HL-60 (cell line): ENCODE measurements at regions not wholly inside any gene's neighbourhood (a gene's known extent, or its start where the extent isn't known, plus 50 kb on each side); places are given as distances from the start of the nearest gene placed in this dataset.

Experiments
- DNase-seq, 2 experiments: peaks; one replicate each; pipeline ENCODE4 v3.0.0-alpha.2; 2010 to 2020; ENCODE audit warnings: low read depth in 1 of 2, low spot score in 1 of 2
- H3K27ac ChIP-seq: fragments of 250-450 bp; sonication (Bioruptor Pico); replicated peaks from 2 replicates; pipeline ENCODE4 v1.5.1; 2020; ENCODE audit warnings: mild to moderate bottlenecking, moderate library complexity
- H3K27me3 ChIP-seq: fragments of 250-450 bp; sonication (Bioruptor Pico); 2 replicates; pipeline ENCODE4 v1.5.1; 2021; ENCODE audit warnings: mild to moderate bottlenecking, moderate library complexity; ENCODE audit not compliant: insufficient read depth, poor library complexity, severe bottlenecking
- H3K4me3 ChIP-seq: replicated peaks from 2 replicates; pipeline ENCODE4 v1.5.1; 2011; ENCODE audit warnings: mild to moderate bottlenecking, control low read depth, low read length; ENCODE audit not compliant: insufficient read depth
- GABPA ChIP-seq: IDR thresholded peaks from 2 replicates; pipeline ENCODE4 v1.6.1; 2012; ENCODE audit warnings: low read depth
- POLR2AphosphoS5 ChIP-seq: IDR thresholded peaks from 2 replicates; pipeline ENCODE4 v1.6.1; 2012; ENCODE audit warnings: low read depth
- SPI1 ChIP-seq: IDR thresholded peaks from 2 replicates; pipeline ENCODE4 v1.6.1; 2012; ENCODE audit warnings: low read depth, mild to moderate bottlenecking, borderline replicate concordance
- TF ChIP-seq, protein P1 (sequence below): IDR thresholded peaks from one replicate; pipeline ENCODE4 v1.5.1; 2011; ENCODE audit warnings: low read length, control low read depth, inconsistent platforms; ENCODE audit not compliant: insufficient read depth
- TF ChIP-seq, protein P2 (sequence below): IDR thresholded peaks from 2 replicates; pipeline ENCODE4 v1.6.1; 2012; ENCODE audit warnings: low read depth; ENCODE audit not compliant: insufficient replicate concordance

GRCh38 chr1:82549841-82550240 is 749.1 kb downstream of the ADGRL2 start:
- Histone ChIP-seq H3K27ac (no peak overlapping the region), H3K27me3 (no peaks in the 10 kb centered on the region), H3K4me3 (no peak overlapping the region)
- TF ChIP-seq, protein P1, sequence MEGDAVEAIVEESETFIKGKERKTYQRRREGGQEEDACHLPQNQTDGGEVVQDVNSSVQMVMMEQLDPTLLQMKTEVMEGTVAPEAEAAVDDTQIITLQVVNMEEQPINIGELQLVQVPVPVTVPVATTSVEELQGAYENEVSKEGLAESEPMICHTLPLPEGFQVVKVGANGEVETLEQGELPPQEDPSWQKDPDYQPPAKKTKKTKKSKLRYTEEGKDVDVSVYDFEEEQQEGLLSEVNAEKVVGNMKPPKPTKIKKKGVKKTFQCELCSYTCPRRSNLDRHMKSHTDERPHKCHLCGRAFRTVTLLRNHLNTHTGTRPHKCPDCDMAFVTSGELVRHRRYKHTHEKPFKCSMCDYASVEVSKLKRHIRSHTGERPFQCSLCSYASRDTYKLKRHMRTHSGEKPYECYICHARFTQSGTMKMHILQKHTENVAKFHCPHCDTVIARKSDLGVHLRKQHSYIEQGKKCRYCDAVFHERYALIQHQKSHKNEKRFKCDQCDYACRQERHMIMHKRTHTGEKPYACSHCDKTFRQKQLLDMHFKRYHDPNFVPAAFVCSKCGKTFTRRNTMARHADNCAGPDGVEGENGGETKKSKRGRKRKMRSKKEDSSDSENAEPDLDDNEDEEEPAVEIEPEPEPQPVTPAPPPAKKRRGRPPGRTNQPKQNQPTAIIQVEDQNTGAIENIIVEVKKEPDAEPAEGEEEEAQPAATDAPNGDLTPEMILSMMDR = no peak
- TF ChIP-seq, protein P2, sequence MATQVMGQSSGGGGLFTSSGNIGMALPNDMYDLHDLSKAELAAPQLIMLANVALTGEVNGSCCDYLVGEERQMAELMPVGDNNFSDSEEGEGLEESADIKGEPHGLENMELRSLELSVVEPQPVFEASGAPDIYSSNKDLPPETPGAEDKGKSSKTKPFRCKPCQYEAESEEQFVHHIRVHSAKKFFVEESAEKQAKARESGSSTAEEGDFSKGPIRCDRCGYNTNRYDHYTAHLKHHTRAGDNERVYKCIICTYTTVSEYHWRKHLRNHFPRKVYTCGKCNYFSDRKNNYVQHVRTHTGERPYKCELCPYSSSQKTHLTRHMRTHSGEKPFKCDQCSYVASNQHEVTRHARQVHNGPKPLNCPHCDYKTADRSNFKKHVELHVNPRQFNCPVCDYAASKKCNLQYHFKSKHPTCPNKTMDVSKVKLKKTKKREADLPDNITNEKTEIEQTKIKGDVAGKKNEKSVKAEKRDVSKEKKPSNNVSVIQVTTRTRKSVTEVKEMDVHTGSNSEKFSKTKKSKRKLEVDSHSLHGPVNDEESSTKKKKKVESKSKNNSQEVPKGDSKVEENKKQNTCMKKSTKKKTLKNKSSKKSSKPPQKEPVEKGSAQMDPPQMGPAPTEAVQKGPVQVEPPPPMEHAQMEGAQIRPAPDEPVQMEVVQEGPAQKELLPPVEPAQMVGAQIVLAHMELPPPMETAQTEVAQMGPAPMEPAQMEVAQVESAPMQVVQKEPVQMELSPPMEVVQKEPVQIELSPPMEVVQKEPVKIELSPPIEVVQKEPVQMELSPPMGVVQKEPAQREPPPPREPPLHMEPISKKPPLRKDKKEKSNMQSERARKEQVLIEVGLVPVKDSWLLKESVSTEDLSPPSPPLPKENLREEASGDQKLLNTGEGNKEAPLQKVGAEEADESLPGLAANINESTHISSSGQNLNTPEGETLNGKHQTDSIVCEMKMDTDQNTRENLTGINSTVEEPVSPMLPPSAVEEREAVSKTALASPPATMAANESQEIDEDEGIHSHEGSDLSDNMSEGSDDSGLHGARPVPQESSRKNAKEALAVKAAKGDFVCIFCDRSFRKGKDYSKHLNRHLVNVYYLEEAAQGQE = no peak
- no peak for TF ChIP-seq POLR2AphosphoS5
- no peak for TF ChIP-seq GABPA
- no peak for TF ChIP-seq SPI1
- DNase-seq = no peak

DNA sequence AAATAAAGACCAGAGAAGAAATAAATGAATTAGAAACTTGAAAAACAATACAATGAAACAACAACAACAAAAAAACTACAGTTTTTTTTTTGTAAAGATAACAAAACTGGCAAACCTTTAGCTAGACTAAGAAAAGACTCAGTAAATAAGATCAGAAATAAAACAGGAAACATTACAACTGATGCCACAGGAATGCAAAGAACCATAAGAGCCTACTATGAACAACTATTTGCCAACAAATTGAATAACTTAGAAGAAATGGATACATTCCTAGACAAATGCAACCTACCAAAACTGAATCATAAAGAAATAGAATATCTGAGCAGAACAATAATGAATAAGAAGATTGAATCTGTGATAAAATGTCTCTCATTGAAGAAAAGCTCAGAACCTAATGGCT is 742.0 kb downstream of the ADGRL2 start:
- no peak for DNase-seq
- H3K4me3 ChIP-seq = no peak overlapping the region
- no peak for TF ChIP-seq POLR2AphosphoS5
- TF ChIP-seq SPI1 = no peak
- TF ChIP-seq GABPA = no peak
- TF ChIP-seq, protein P1 = no peak
- TF ChIP-seq, protein P2 = no peak
- no peak overlapping the region for H3K27ac ChIP-seq
- H3K27me3 ChIP-seq = no peaks in the 10 kb centered on the region

DNA sequence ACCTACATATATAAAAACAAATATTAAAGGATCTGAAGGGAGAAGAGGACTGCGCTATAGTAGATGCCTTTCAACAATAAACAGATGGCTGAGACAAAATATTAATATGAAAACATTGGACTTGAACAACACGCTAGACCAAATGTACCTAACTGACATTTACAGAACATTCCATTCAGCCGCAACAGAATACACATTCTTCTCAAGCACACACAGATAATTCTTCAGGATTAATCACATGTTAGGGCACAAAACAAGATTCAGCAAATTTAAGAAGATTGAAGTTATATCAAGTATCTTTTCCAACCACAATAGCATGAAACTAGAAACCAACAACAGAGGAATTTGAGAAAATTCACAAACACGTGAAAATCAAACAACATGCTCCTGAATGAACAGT is 741.4 kb downstream of the ADGRL2 start:
- Histone ChIP-seq H3K4me3 (no peak overlapping the region), H3K27me3 (no peaks in the 10 kb centered on the region), H3K27ac (no peak overlapping the region)
- no peak for DNase-seq
- TF ChIP-seq, protein P1 = no peak

- Histone ChIP-seq H3K27ac (no peak overlapping the region), H3K27me3 (no peaks in the 10 kb centered on the region)
These were observed 739.3 kb downstream of the ADGRL2 start for GRCh38 chr1:82540006-82540405.

More at GRCh38 chr1:82540006-82540405, 739.3 kb downstream of the ADGRL2 start:
- TF ChIP-seq, protein P1 = no peak
- TF ChIP-seq SPI1 (no peak), GABPA (no peak), POLR2AphosphoS5 (no peak)
- TF ChIP-seq, protein P2 = no peak
- no peak for DNase-seq
- no peak overlapping the region for H3K4me3 ChIP-seq
